ENCODE measurements at regions not wholly inside any gene's neighbourhood (a gene's known extent, or its start where the extent isn't known, plus 50 kb on each side); places are given as distances from the start of the nearest gene placed in this dataset.

- H2AFZ ChIP-seq (ENCODE audit: low read length), result peak overlapping the region; percentile 43
- CTCF ChIA-PET (ENCODE audit: partially characterized antibody), result no interaction called here
- TF ChIP-seq HDAC6 (IDR thresholded peaks at IDR 0.05; ENCODE audit: low read depth, low read length) (no peak), RAD21 (IDR thresholded peaks at IDR 0.05 in 1 of 2, conservative IDR thresholded peaks at IDR 0.05 in 1 of 2; ENCODE audit: low read depth in 2 of 2, low read length in 2 of 2) (no peak), E2F6 (IDR thresholded peaks at IDR 0.05) (no peak), POLR2A (IDR thresholded peaks at IDR 0.05; ENCODE audit: control extremely low read depth in 1 of 2, low read depth in 2 of 2, low read length in 2 of 2) (no peak), RXRA (IDR thresholded peaks at IDR 0.05; ENCODE audit: insufficient read depth, low read depth, low read length) (no peak), BCL11A (IDR thresholded peaks at IDR 0.05; ENCODE audit: low read depth in 2 of 2, low read length in 2 of 2) (no peak), MAX (IDR thresholded peaks at IDR 0.05) (no peak), RNF2 (IDR thresholded peaks at IDR 0.05; ENCODE audit: borderline replicate concordance, low read depth, low read length, missing control alignments, poor library complexity, severe bottlenecking) (no peak), ASH2L (IDR thresholded peaks at IDR 0.05; ENCODE audit: low read length) (no peak), NANOG (IDR thresholded peaks at IDR 0.05; ENCODE audit: insufficient read depth, low read depth, low read length, poor library complexity, severe bottlenecking) (no peak), ATF3 (IDR thresholded peaks at IDR 0.05; ENCODE audit: insufficient read depth, low read depth, low read length) (no peak), KDM4A (IDR thresholded peaks at IDR 0.05; ENCODE audit: low read depth, low read length, severe bottlenecking) (no peak)
Measured at GRCh38 chr13:105474983-105475610, 1060.4 kb downstream of the EFNB2 start.

More at GRCh38 chr13:105474983-105475610, 1060.4 kb downstream of the EFNB2 start:
- no peak for DNase-seq (ENCODE audit: low read depth in 1 of 2, low spot score in 2 of 2)
- Histone ChIP-seq H3K36me3 (ENCODE audit: control insufficient read depth in 2 of 4, insufficient read depth in 4 of 4, low read length in 3 of 4) (no peaks in the 10 kb centered on the region), H3K79me1 (ENCODE audit: low read depth, low read length) (no peaks in the 10 kb centered on the region), H2BK15ac (ENCODE audit: low read length) (no peak overlapping the region), H3K27ac (ENCODE audit: low read depth, low read length) (no peak overlapping the region), H2BK120ac (replicated peaks; ENCODE audit: low read depth, low read length) (no peak overlapping the region), H2BK5ac (ENCODE audit: low read depth, low read length) (no peak overlapping the region), H3K79me2 (ENCODE audit: control insufficient read depth in 1 of 2, insufficient read depth in 2 of 2, low read length in 2 of 2) (no peaks in the 10 kb centered on the region), H3K4me1 (replicated peaks in 1 of 4; ENCODE audit: control insufficient read depth in 3 of 4, insufficient read depth in 4 of 4, low read length in 3 of 4) (no peaks in the 10 kb centered on the region; a peak in 1 of 7 replicates), H4K5ac (ENCODE audit: insufficient read length, low read depth, low read length) (no peak overlapping the region), H2BK12ac (ENCODE audit: low read depth, low read length) (no peak overlapping the region), H3K4ac (replicated peaks; ENCODE audit: insufficient read length, low read depth, low read length) (no peak overlapping the region), H3K14ac (ENCODE audit: insufficient read length) (no peak overlapping the region), H2BK20ac (ENCODE audit: low read length) (no peak overlapping the region), H4K8ac (ENCODE audit: extremely low read depth, insufficient read depth, low read length) (no peak overlapping the region), H3K9ac (replicated peaks in 1 of 4; ENCODE audit: extremely low read depth in 1 of 4, low read depth in 3 of 4, low read length in 3 of 4) (no peak overlapping the region), H3K56ac (replicated peaks; ENCODE audit: insufficient read length, low read depth, low read length) (no peak overlapping the region), H2AK5ac (ENCODE audit: low read depth, low read length) (no peak overlapping the region), H3K23me2 (ENCODE audit: low read depth, low read length) (no peaks in the 10 kb centered on the region), H3K4me3 (ENCODE audit: extremely low read depth in 1 of 4, insufficient read depth in 2 of 4, low read depth in 3 of 4, low read length in 4 of 4) (no peak overlapping the region), H3K18ac (ENCODE audit: extremely low read depth, low read length) (no peak overlapping the region), H3K23ac (ENCODE audit: insufficient read length) (no peak overlapping the region), H4K20me1 (replicated peaks in 1 of 2; ENCODE audit: control insufficient read depth in 1 of 2, insufficient read depth in 2 of 2, low read length in 2 of 2) (no peaks in the 10 kb centered on the region), H3K9me3 (ENCODE audit: insufficient read depth in 2 of 2, low read depth in 1 of 2, low read length in 1 of 2) (no peaks in the 10 kb centered on the region), H3K27me3 (replicated peaks in 1 of 4; ENCODE audit: control insufficient read depth in 3 of 4, extremely low read depth in 1 of 4, insufficient read depth in 3 of 4, low read length in 3 of 4) (no peaks in the 10 kb centered on the region), H4K91ac (replicated peaks; ENCODE audit: insufficient read length, low read length) (no peak overlapping the region), H3K4me2 (ENCODE audit: insufficient read depth in 1 of 2, low read depth in 2 of 2, low read length in 2 of 2) (no peak overlapping the region)
- no peak for FAIRE-seq
- WGBS, 2 experiments (ENCODE audit: extremely low coverage in 1 of 2, insufficient coverage in 1 of 2, insufficient read length in 1 of 2, insufficient replicate concordance in 2 of 2, low coverage in 1 of 2, low lambda C conversion rate in 2 of 2, missing lambda C conversion rate in 1 of 2), result 44% methylated on average over 2 of the region's 2 CpGs; no CpG with 5 or more reads in 1 of the 2 experiments
- POLR2A ChIA-PET (ENCODE audit: partially characterized antibody), result no interaction called here
